SK-N-SH treated with all-trans-retinoic acid at 6 μM for 48 hours (cell line): ENCODE measurements at regions not wholly inside any gene's neighbourhood (a gene's known extent, or its start where the extent isn't known, plus 50 kb on each side); places are given as distances from the start of the nearest gene placed in this dataset.

Source experiments
- ARNTL ChIP-seq: fragments of 450-650 bp; formaldehyde crosslinking; IDR thresholded peaks from 2 replicates; pipeline ENCODE4 v1.5.0; 2020; ENCODE audit warnings: low read depth, mild to moderate bottlenecking, moderate library complexity, borderline replicate concordance
- CREB5 ChIP-seq: fragments of 250-450 bp; sonication (Bioruptor Pico); IDR thresholded peaks from 2 replicates; pipeline ENCODE4 v1.5.1; 2020; ENCODE audit warnings: low read depth, mild to moderate bottlenecking, moderate library complexity
- ESRRG ChIP-seq: fragments of 250-450 bp; sonication (Bioruptor Pico); IDR thresholded peaks from 2 replicates; pipeline ENCODE4 v1.6.1; 2021; ENCODE audit warnings: mild to moderate bottlenecking
- GLIS3 ChIP-seq: fragments of 250-450 bp; sonication (Bioruptor Pico); IDR thresholded peaks from 2 replicates; pipeline ENCODE4 v1.5.0; 2020; ENCODE audit warnings: mild to moderate bottlenecking, moderate library complexity
- ISL1 ChIP-seq: fragments of 250-450 bp; sonication (Bioruptor Pico); IDR thresholded peaks from 2 replicates; pipeline ENCODE4 v2.1.2; 2022; ENCODE audit warnings: mild to moderate bottlenecking, moderate library complexity
- PPARA ChIP-seq: fragments of 250-450 bp; sonication (Bioruptor Pico); IDR thresholded peaks from 2 replicates; pipeline ENCODE4 v1.5.0; 2020; ENCODE audit warnings: mild to moderate bottlenecking, borderline replicate concordance
- RARB ChIP-seq: fragments of 250-450 bp; sonication (Bioruptor Pico); IDR thresholded peaks from 2 replicates; pipeline ENCODE4 v1.8.0; 2021; ENCODE audit warnings: mild to moderate bottlenecking, moderate library complexity
- TSHZ2 ChIP-seq: fragments of 250-450 bp; sonication (Bioruptor Pico); IDR thresholded peaks from 2 replicates; pipeline ENCODE4 v1.5.0; 2020; ENCODE audit warnings: mild to moderate bottlenecking, moderate library complexity
- ZC3H10 ChIP-seq: fragments of 250-450 bp; sonication (Bioruptor Pico); IDR thresholded peaks from 2 replicates; pipeline ENCODE4 v1.5.1; 2021; ENCODE audit warnings: mild to moderate bottlenecking, moderate library complexity
- ZFP30 ChIP-seq: fragments of 450-650 bp; formaldehyde crosslinking; IDR thresholded peaks from 2 replicates; pipeline ENCODE4 v1.5.0; 2022; ENCODE audit warnings: mild to moderate bottlenecking, moderate library complexity
- ZNF565 ChIP-seq: fragments of 450-650 bp; formaldehyde crosslinking; conservative IDR thresholded peaks from 2 replicates; pipeline ENCODE4 v1.5.0; 2020; ENCODE audit warnings: low read depth, mild to moderate bottlenecking, moderate library complexity
- ZNF8 ChIP-seq: fragments of 450-650 bp; formaldehyde crosslinking; IDR thresholded peaks from 2 replicates; pipeline ENCODE4 v1.5.0; 2020; ENCODE audit warnings: mild to moderate bottlenecking, moderate library complexity
- TF ChIP-seq, protein P1 (sequence below): fragments of 250-450 bp; sonication (Bioruptor Pico); IDR thresholded peaks from 2 replicates; pipeline ENCODE4 v1.8.0; 2020; ENCODE audit warnings: mild to moderate bottlenecking, moderate library complexity, borderline replicate concordance

DNA sequence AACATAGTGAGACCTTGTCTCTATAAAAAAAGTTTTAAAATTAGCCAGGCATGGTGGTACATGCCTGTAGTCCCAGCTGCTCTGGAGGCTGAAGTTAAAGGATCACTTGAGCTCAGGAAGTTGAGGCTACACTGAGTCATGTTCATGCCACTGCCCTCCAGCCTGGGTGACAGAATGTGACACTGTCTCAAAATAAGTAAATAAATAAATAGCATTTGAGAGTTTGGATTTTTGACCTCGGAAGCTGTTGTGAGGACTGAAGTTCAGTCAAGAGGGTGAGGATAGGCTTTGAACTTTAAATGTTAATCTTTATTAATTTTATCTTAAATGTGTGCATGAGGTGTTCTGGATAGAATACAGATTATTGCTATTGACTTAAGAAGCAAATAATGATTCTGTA lies 110.2 kb downstream of the GNAT3 start:
- TF ChIP-seq ESRRG (CRISPR knock-in tag) (no peak), ARNTL (CRISPR knock-in tag) (no peak), RARB (no peak), ZFP30 (CRISPR knock-in tag) (no peak), ZNF8 (CRISPR knock-in tag) (no peak), ZC3H10 (CRISPR knock-in tag) (no peak), ISL1 (no peak), ZNF565 (CRISPR knock-in tag) (no peak), GLIS3 (CRISPR knock-in tag) (no peak), CREB5 (CRISPR knock-in tag) (no peak), PPARA (no peak), TSHZ2 (CRISPR knock-in tag) (no peak)
- TF ChIP-seq, protein P1, sequence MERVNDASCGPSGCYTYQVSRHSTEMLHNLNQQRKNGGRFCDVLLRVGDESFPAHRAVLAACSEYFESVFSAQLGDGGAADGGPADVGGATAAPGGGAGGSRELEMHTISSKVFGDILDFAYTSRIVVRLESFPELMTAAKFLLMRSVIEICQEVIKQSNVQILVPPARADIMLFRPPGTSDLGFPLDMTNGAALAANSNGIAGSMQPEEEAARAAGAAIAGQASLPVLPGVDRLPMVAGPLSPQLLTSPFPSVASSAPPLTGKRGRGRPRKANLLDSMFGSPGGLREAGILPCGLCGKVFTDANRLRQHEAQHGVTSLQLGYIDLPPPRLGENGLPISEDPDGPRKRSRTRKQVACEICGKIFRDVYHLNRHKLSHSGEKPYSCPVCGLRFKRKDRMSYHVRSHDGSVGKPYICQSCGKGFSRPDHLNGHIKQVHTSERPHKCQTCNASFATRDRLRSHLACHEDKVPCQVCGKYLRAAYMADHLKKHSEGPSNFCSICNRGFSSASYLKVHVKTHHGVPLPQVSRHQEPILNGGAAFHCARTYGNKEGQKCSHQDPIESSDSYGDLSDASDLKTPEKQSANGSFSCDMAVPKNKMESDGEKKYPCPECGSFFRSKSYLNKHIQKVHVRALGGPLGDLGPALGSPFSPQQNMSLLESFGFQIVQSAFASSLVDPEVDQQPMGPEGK (CRISPR knock-in tag) = no peak
